ENCODE measurements at regions not wholly inside any gene's neighbourhood (a gene's known extent, or its start where the extent isn't known, plus 50 kb on each side); places are given as distances from the start of the nearest gene placed in this dataset.
"Not testable (repeated sequence)": the region's sequence is repeated elsewhere in the genome, so short reads cannot be mapped to it uniquely, and the experiment has no call there.

GRCh38 chr20:4465212-4465611 lies 216.1 kb upstream of the ADRA1D start:
- Histone ChIP-seq H3K4me1 (no peaks in the 10 kb centered on the region), H3K36me3 (ENCODE audit: insufficient read depth in 1 of 2, low read depth in 1 of 2) (no peaks in the 10 kb centered on the region), H3K9me3 (no peaks in the 10 kb centered on the region), H3K4me3 (no peak overlapping the region), H3K27ac (no peak overlapping the region), H3K27me3 (ENCODE audit: insufficient read depth in 3 of 3, low read length in 2 of 3) (no peaks in the 10 kb centered on the region)
- TF ChIP-seq CTCF (IDR thresholded peaks at IDR 0.05), result no peak
- WGBS, 3 donors, result 27 to 45% (median 29%) methylated on average over 1 of the region's 1 CpG
- intact Hi-C loops (cut with DNase I), result no loop called here
- DNase-seq (no peak), ATAC-seq (no peak)

- H3K4me3 ChIP-seq; ATAC-seq; intact Hi-C loops (cut with DNase I); H3K4me1 ChIP-seq; H3K9me3 ChIP-seq; H3K36me3 ChIP-seq (ENCODE audit: insufficient read depth in 1 of 2, low read depth in 1 of 2); H3K27me3 ChIP-seq (ENCODE audit: insufficient read depth in 3 of 3, low read length in 2 of 3); H3K27ac ChIP-seq; DNase-seq: not testable (repeated sequence)
- WGBS, 3 donors, result 45 to 67% (median 62%) methylated on average over 1 of the region's 1 CpG
Measured at GRCh38 chr20:4462801-4463200, 213.7 kb upstream of the ADRA1D start.

- ATAC-seq (no peak), DNase-seq (no peak)
- no peak overlapping the region for H3K27ac ChIP-seq
- TF ChIP-seq CTCF (IDR thresholded peaks at IDR 0.05), result no peak
- no peaks in the 10 kb centered on the region for H3K36me3 ChIP-seq (ENCODE audit: insufficient read depth in 1 of 2, low read depth in 1 of 2)
- intact Hi-C loops (cut with DNase I), result no loop called here
- no peaks in the 10 kb centered on the region for H3K4me1 ChIP-seq
- H3K9me3 ChIP-seq, result peaks cover 5% of the 10 kb centered on the region
- no peak overlapping the region for H3K4me3 ChIP-seq
- H3K27me3 ChIP-seq (ENCODE audit: insufficient read depth in 3 of 3, low read length in 2 of 3), result no peaks in the 10 kb centered on the region
Measured at GRCh38 chr20:4459081-4459480, 210.0 kb upstream of the ADRA1D start.

- no peaks in the 10 kb centered on the region for H3K27me3 ChIP-seq (ENCODE audit: insufficient read depth in 3 of 3, low read length in 2 of 3)
- ATAC-seq, result no peak
- intact Hi-C loops (cut with DNase I), result no loop called here
- no peaks in the 10 kb centered on the region for H3K4me1 ChIP-seq
- TF ChIP-seq CTCF (IDR thresholded peaks at IDR 0.05), result no peak
- H3K27ac ChIP-seq, result no peak overlapping the region
- H3K36me3 ChIP-seq (ENCODE audit: insufficient read depth in 1 of 2, low read depth in 1 of 2), result no peaks in the 10 kb centered on the region
- H3K9me3 ChIP-seq, result peaks cover 5% of the 10 kb centered on the region
- 86 to 88% (median 87%) methylated on average over 2 of the region's 2 CpGs for WGBS, 3 donors
- no peak for DNase-seq
- no peak overlapping the region for H3K4me3 ChIP-seq
Measured at GRCh38 chr20:4457566-4458543, 208.8 kb upstream of the ADRA1D start.

- H3K27me3 ChIP-seq (ENCODE audit: insufficient read depth in 3 of 3, low read length in 2 of 3), result no peaks in the 10 kb centered on the region
- no peak for TF ChIP-seq CTCF (IDR thresholded peaks at IDR 0.05)
- WGBS, 3 donors, result 79 to 84% (median 84%) methylated on average over 4 of the region's 4 CpGs
- peaks cover 5% of the 10 kb centered on the region for H3K9me3 ChIP-seq
- intact Hi-C loops (cut with DNase I), result no loop called here
- no peaks in the 10 kb centered on the region for H3K4me1 ChIP-seq
- no peak overlapping the region for H3K27ac ChIP-seq
- H3K4me3 ChIP-seq, result no peak overlapping the region
- no peak for ATAC-seq
- no peaks in the 10 kb centered on the region for H3K36me3 ChIP-seq (ENCODE audit: insufficient read depth in 1 of 2, low read depth in 1 of 2)
- no peak for DNase-seq
Measured at GRCh38 chr20:4455996-4456395, 206.9 kb upstream of the ADRA1D start.
